Vagina (tissue), 2 donors: ENCODE measurements at regions not wholly inside any gene's neighbourhood (a gene's known extent, or its start where the extent isn't known, plus 50 kb on each side); places are given as distances from the start of the nearest gene placed in this dataset.
"Not testable (repeated sequence)": the region's sequence is repeated elsewhere in the genome, so short reads cannot be mapped to it uniquely, and the experiment has no call there.

Experiments used
- CTCF ChIP-seq, 3 experiments: fragments of 450-650 bp in 2 of 3; fragments of 200-600 bp in 1 of 3; sonication (generic) in 1 of 3; IDR thresholded peaks; one replicate each; pipeline ENCODE4 v1.5.1; 2017 to 2019; ENCODE audit warnings: antibody characterized with exemption in 3 of 3, mild to moderate bottlenecking in 2 of 3, moderate library complexity in 2 of 3
- POLR2A ChIP-seq, 2 donors: fragments of 450-650 bp; IDR thresholded peaks; one replicate each; pipeline ENCODE4 v1.6.1; 2017; ENCODE audit warnings: antibody characterized with exemption in 2 of 2, mild to moderate bottlenecking in 2 of 2, moderate library complexity in 2 of 2

- TF ChIP-seq CTCF, POLR2A (IDR thresholded peaks at IDR 0.05): not testable (repeated sequence)
Measured at GRCh38 chr2:57232341-57232740, 814.3 kb upstream of the VRK2 start.
